Astrocyte (in vitro differentiated cells and primary cell): ENCODE measurements at regions not wholly inside any gene's neighbourhood (a gene's known extent, or its start where the extent isn't known, plus 50 kb on each side); places are given as distances from the start of the nearest gene placed in this dataset.

ENCODE experiments used
- DNase-seq: peaks from one replicate; pipeline ENCODE4 v3.0.0-alpha.2; 2010; ENCODE audit warnings: low read depth
- FAIRE-seq: peaks from 2 replicates; lab custom pipeline; 2011; peaks lifted over from hg19 to GRCh38; lab: Jason Lieb, UNC
- H2AFZ ChIP-seq: 2 replicates; pipeline ENCODE4 v1.6.0; 2012; ENCODE audit warnings: low read depth, low read length, inconsistent platforms
- H3K27ac ChIP-seq: 2 replicates; pipeline ENCODE4 v1.5.1; 2011; ENCODE audit warnings: low read depth, low read length, inconsistent platforms
- H3K27me3 ChIP-seq: 2 replicates; pipeline ENCODE4 v1.6.0; 2011; ENCODE audit warnings: low read length, inconsistent platforms; ENCODE audit not compliant: insufficient read depth
- H3K36me3 ChIP-seq: 2 replicates; pipeline ENCODE4 v1.5.1; 2011; ENCODE audit warnings: low read length, inconsistent platforms; ENCODE audit not compliant: insufficient read depth
- H3K4me1 ChIP-seq: 2 replicates; pipeline ENCODE4 v1.5.1; 2011; ENCODE audit warnings: low read length, inconsistent platforms; ENCODE audit not compliant: insufficient read depth
- H3K4me2 ChIP-seq: 2 replicates; pipeline ENCODE4 v1.6.0; 2012; ENCODE audit warnings: low read length, inconsistent platforms
- H3K4me3 ChIP-seq: 2 replicates; pipeline ENCODE4 v1.5.1; 2011; ENCODE audit warnings: low read depth, mild to moderate bottlenecking, low read length, inconsistent platforms; ENCODE audit not compliant: insufficient read depth
- H3K79me2 ChIP-seq: 2 replicates; pipeline ENCODE4 v1.6.0; 2012; ENCODE audit warnings: mild to moderate bottlenecking, low read length, inconsistent platforms; ENCODE audit not compliant: insufficient read depth
- H3K9ac ChIP-seq: 2 replicates; pipeline ENCODE4 v1.6.0; 2012; ENCODE audit warnings: mild to moderate bottlenecking, low read length, inconsistent platforms
- H3K9me3 ChIP-seq: 2 replicates; pipeline ENCODE4 v1.5.1; 2012; ENCODE audit warnings: low read depth, mild to moderate bottlenecking, low read length, inconsistent platforms; ENCODE audit not compliant: insufficient read depth
- H4K20me1 ChIP-seq: 2 replicates; pipeline ENCODE4 v1.6.0; 2012; ENCODE audit warnings: low read length, inconsistent platforms; ENCODE audit not compliant: insufficient read depth
- H3K27ac Mint-ChIP-seq: one replicate; pipeline ENCODE4 v1.8.0; 2021; ENCODE audit warnings: mild to moderate bottlenecking, mixed read lengths; ENCODE audit not compliant: unreplicated experiment
- H3K27me3 Mint-ChIP-seq: one replicate; pipeline ENCODE4 v1.8.0; 2021; ENCODE audit warnings: low read depth, mixed read lengths; ENCODE audit not compliant: unreplicated experiment
- H3K36me3 Mint-ChIP-seq: one replicate; pipeline ENCODE4 v1.8.0; 2021; ENCODE audit warnings: low read depth, mixed read lengths; ENCODE audit not compliant: unreplicated experiment
- H3K4me1 Mint-ChIP-seq: one replicate; pipeline ENCODE4 v1.8.0; 2021; ENCODE audit warnings: low read depth, mixed read lengths; ENCODE audit not compliant: unreplicated experiment
- H3K4me3 Mint-ChIP-seq: one replicate; pipeline ENCODE4 v1.8.0; 2021; ENCODE audit warnings: mild to moderate bottlenecking, moderate library complexity, mixed read lengths; ENCODE audit not compliant: unreplicated experiment
- H3K9me3 Mint-ChIP-seq: one replicate; pipeline ENCODE4 v1.8.0; 2021; ENCODE audit warnings: mild to moderate bottlenecking, mixed read lengths; ENCODE audit not compliant: unreplicated experiment
- EZH2 ChIP-seq: IDR thresholded peaks from 2 replicates; pipeline ENCODE4 v1.6.1; 2012; ENCODE audit warnings: mild to moderate bottlenecking, low read length, inconsistent platforms; ENCODE audit not compliant: insufficient read depth
- TF ChIP-seq, protein P1 (sequence below): IDR thresholded peaks from 2 replicates; pipeline ENCODE4 v1.5.1; 2011; ENCODE audit warnings: low read depth, mild to moderate bottlenecking, inconsistent platforms, low read length, moderate library complexity; ENCODE audit not compliant: insufficient read depth

DNA sequence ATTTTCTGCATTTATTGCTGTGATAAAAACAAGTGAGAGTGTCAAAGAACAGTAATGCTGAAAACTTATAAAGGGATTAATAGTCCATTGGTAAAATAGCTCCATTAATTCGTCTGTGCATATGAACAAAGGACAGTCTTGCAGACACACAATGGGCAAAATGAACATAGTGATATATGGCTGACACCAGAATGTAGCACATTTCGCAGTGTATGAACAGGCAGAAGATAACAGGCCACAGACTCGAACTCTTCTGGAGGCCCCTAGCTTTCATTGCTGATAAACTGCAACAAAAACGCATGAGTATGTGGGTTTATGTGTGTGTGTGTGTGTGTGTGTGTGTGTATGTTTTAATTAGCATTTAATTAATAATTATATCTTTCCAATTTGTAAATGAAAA lies 354.8 kb downstream of the TAF11L14 start:
- no peak for DNase-seq

DNA sequence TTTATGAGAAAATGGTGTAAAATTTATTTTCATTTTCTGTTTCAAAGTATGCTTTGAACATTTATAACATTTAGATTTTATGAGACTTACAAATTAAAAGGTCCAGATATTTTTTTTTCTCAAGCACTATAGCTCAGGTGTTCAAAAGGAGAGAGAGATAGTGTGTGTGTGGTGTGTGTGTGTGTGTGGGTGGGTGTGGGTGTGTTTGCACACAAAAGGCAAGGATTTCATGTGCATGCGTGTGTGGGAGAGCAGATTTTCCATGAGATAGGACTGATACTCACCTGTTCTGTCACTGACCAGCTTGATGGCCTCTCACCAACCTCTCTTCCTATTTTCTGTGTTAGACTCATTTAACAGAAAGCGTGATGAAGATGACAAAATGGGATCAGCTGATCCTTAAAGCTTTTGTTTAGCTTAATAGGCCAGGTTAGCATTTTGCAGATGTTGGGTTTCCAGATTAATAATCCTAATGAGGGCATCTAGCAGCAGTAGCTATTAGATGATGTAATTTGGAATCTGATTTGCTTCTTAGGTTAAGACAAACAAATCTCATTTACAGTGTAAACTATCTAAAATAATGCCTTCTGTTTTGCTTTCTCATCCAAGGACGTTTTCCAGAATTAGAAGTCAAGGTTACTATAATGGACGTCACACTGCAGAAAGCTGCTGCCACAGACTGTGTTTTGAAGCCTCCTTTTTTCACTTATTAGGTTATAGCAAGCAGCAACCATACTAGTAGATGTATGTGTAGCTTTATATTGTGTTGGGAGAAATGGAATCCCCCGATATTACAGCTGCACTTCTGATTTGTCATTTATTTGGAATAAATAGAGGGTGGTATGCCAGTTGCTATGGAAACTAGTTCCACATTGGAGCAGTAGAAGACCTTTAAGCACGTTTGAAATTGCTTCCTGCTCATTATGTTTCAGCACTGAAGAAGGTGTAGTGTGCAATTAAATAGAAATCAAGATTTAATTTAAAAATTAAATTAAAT lies 355.6 kb downstream of the TAF11L14 start:
- Mint-ChIP-seq H3K9me3 (peaks cover 2% of the 10 kb centered on the region), H3K4me3 (no peak overlapping the region), H3K36me3 (no peaks in the 10 kb centered on the region), H3K27ac (no peak overlapping the region), H3K4me1 (peaks cover under 1% of the 10 kb centered on the region), H3K27me3 (no peaks in the 10 kb centered on the region)
- Histone ChIP-seq H3K9ac (no peak overlapping the region), H3K4me1 (no peaks in the 10 kb centered on the region), H4K20me1 (no peaks in the 10 kb centered on the region), H3K27ac (no peak overlapping the region), H2AFZ (no peak overlapping the region), H3K36me3 (no peaks in the 10 kb centered on the region), H3K4me3 (no peak overlapping the region), H3K9me3 (no peaks in the 10 kb centered on the region), H3K27me3 (no peaks in the 10 kb centered on the region), H3K79me2 (no peaks in the 10 kb centered on the region), H3K4me2 (no peak overlapping the region)
- no peak for TF ChIP-seq EZH2
- TF ChIP-seq, protein P1, sequence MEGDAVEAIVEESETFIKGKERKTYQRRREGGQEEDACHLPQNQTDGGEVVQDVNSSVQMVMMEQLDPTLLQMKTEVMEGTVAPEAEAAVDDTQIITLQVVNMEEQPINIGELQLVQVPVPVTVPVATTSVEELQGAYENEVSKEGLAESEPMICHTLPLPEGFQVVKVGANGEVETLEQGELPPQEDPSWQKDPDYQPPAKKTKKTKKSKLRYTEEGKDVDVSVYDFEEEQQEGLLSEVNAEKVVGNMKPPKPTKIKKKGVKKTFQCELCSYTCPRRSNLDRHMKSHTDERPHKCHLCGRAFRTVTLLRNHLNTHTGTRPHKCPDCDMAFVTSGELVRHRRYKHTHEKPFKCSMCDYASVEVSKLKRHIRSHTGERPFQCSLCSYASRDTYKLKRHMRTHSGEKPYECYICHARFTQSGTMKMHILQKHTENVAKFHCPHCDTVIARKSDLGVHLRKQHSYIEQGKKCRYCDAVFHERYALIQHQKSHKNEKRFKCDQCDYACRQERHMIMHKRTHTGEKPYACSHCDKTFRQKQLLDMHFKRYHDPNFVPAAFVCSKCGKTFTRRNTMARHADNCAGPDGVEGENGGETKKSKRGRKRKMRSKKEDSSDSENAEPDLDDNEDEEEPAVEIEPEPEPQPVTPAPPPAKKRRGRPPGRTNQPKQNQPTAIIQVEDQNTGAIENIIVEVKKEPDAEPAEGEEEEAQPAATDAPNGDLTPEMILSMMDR, result no peak
- FAIRE-seq (no peak), DNase-seq (no peak)

More for the DNA sequence above, 354.8 kb downstream of the TAF11L14 start:
- FAIRE-seq, result no peak
- no peaks in the 10 kb centered on the region for H3K9me3 ChIP-seq
- Mint-ChIP-seq H3K27ac (no peak overlapping the region), H3K4me1 (peaks cover 3% of the 10 kb centered on the region), H3K4me3 (no peak overlapping the region), H3K27me3 (no peaks in the 10 kb centered on the region), H3K9me3 (peaks cover 2% of the 10 kb centered on the region), H3K36me3 (no peaks in the 10 kb centered on the region)
- no peaks in the 10 kb centered on the region for H4K20me1 ChIP-seq
- H3K79me2 ChIP-seq, result no peaks in the 10 kb centered on the region
- no peak overlapping the region for H3K4me3 ChIP-seq
- no peak overlapping the region for H3K27ac ChIP-seq
- no peaks in the 10 kb centered on the region for H3K4me1 ChIP-seq
- no peak overlapping the region for H3K4me2 ChIP-seq
- no peak for TF ChIP-seq EZH2
- TF ChIP-seq, protein P1, result no peak
- H3K27me3 ChIP-seq, result no peaks in the 10 kb centered on the region
- no peak overlapping the region for H2AFZ ChIP-seq
- no peaks in the 10 kb centered on the region for H3K36me3 ChIP-seq
- no peak overlapping the region for H3K9ac ChIP-seq

DNA sequence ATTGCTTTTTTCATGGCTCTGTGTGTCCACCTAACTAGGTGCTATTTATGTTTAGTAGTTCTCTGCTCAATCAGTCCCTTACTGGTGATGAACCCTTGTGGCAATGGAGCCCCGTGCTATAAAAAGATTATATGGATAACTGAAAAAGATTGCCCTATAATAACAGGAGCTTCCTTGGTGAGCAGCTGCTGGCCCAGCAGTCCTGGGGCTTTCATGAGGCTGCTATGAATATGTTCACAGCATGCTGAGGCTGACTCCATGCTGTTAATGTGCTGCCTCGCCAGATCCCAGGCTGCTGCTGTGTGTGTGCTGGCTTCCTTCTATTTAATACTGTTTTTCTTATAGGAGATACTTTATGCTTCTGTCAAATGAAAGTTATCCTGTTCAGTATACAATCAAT lies 357.5 kb downstream of the TAF11L14 start:
- Histone ChIP-seq H3K79me2 (no peaks in the 10 kb centered on the region), H3K27me3 (no peaks in the 10 kb centered on the region), H2AFZ (no peak overlapping the region), H3K9ac (no peak overlapping the region), H3K4me1 (no peaks in the 10 kb centered on the region), H3K4me3 (no peak overlapping the region), H4K20me1 (no peaks in the 10 kb centered on the region), H3K4me2 (no peak overlapping the region), H3K27ac (no peak overlapping the region), H3K36me3 (no peaks in the 10 kb centered on the region), H3K9me3 (no peaks in the 10 kb centered on the region)
- no peak for FAIRE-seq
- Mint-ChIP-seq H3K36me3 (no peaks in the 10 kb centered on the region), H3K27me3 (no peaks in the 10 kb centered on the region), H3K9me3 (no peaks in the 10 kb centered on the region), H3K4me3 (no peak overlapping the region), H3K27ac (no peak overlapping the region), H3K4me1 (no peaks in the 10 kb centered on the region)
- no peak for DNase-seq
- no peak for TF ChIP-seq EZH2
- TF ChIP-seq, protein P1, result no peak
